H9 (cell line): ENCODE measurements at regions not wholly inside any gene's neighbourhood (a gene's known extent, or its start where the extent isn't known, plus 50 kb on each side); places are given as distances from the start of the nearest gene placed in this dataset.

Experiments used
- DNase-seq: peaks from one replicate; pipeline ENCODE4 v3.0.0-alpha.2; 2017
- H2AFZ ChIP-seq: one replicate; pipeline ENCODE4 v1.6.1; 2013; ENCODE audit warnings: mild to moderate bottlenecking, low read length, control low read depth, moderate library complexity
- H2AK5ac ChIP-seq: 2 replicates; pipeline ENCODE4 v1.6.1; 2013; ENCODE audit warnings: low read length, control low read depth, mixed read lengths; ENCODE audit not compliant: insufficient read length
- H2BK120ac ChIP-seq: one replicate; pipeline ENCODE4 v1.6.1; 2013; ENCODE audit warnings: low read depth, mild to moderate bottlenecking, low read length, control low read depth, inconsistent platforms; ENCODE audit not compliant: poor library complexity, severe bottlenecking
- H2BK12ac ChIP-seq: 2 replicates; pipeline ENCODE4 v1.6.1; 2013; ENCODE audit warnings: low read length, control low read depth, mixed read lengths, low read depth; ENCODE audit not compliant: insufficient read length
- H2BK15ac ChIP-seq: 2 replicates; pipeline ENCODE4 v1.6.1; 2013; ENCODE audit warnings: low read depth, low read length, control low read depth
- H2BK20ac ChIP-seq: one replicate; pipeline ENCODE4 v1.6.1; 2013; ENCODE audit warnings: low read depth, mild to moderate bottlenecking, low read length, control low read depth, inconsistent platforms; ENCODE audit not compliant: poor library complexity, severe bottlenecking
- H2BK5ac ChIP-seq: 2 replicates; pipeline ENCODE4 v1.6.1; 2013; ENCODE audit warnings: low read length, control low read depth, mixed read lengths; ENCODE audit not compliant: insufficient read length
- H3K14ac ChIP-seq: 2 replicates; pipeline ENCODE4 v1.6.1; 2013; ENCODE audit warnings: low read length, control low read depth; ENCODE audit not compliant: insufficient read depth
- H3K18ac ChIP-seq: 2 replicates; pipeline ENCODE4 v1.6.1; 2013; ENCODE audit warnings: low read depth, mild to moderate bottlenecking, mixed read lengths, low read length, control low read depth; ENCODE audit not compliant: insufficient read length
- H3K23ac ChIP-seq: 2 replicates; pipeline ENCODE4 v1.6.1; 2013; ENCODE audit warnings: low read length, control low read depth, mixed read lengths, low read depth; ENCODE audit not compliant: insufficient read length
- H3K23me2 ChIP-seq: 2 replicates; pipeline ENCODE4 v1.6.1; 2013; ENCODE audit warnings: low read depth, mild to moderate bottlenecking, mixed read lengths, low read length, control low read depth; ENCODE audit not compliant: insufficient read length, poor library complexity, severe bottlenecking
- H3K27ac ChIP-seq: 2 replicates; pipeline ENCODE4 v1.5.1; 2013; ENCODE audit warnings: low read length, control low read depth, mixed read lengths, low read depth; ENCODE audit not compliant: insufficient read length
- H3K27me3 ChIP-seq: 2 replicates; pipeline ENCODE4 v1.6.1; 2013; ENCODE audit warnings: low read length, control low read depth, inconsistent platforms; ENCODE audit not compliant: insufficient read depth
- H3K4ac ChIP-seq: 2 replicates; pipeline ENCODE4 v1.6.1; 2013; ENCODE audit warnings: low read depth, mild to moderate bottlenecking, control low read depth, inconsistent platforms, low read length, moderate library complexity
- H3K4me1 ChIP-seq: 2 replicates; pipeline ENCODE4 v1.6.1; 2013; ENCODE audit warnings: low read length, control low read depth, inconsistent platforms; ENCODE audit not compliant: insufficient read depth
- H3K4me2 ChIP-seq: 2 replicates; pipeline ENCODE4 v1.6.1; 2013; ENCODE audit warnings: low read length, control low read depth, mixed read lengths; ENCODE audit not compliant: insufficient read length, insufficient read depth
- H3K56ac ChIP-seq: 2 replicates; pipeline ENCODE4 v1.6.1; 2013; ENCODE audit warnings: low read depth, mild to moderate bottlenecking, mixed read lengths, low read length, control low read depth; ENCODE audit not compliant: insufficient read length
- H3K79me1 ChIP-seq: 2 replicates; pipeline ENCODE4 v1.6.1; 2013; ENCODE audit warnings: low read depth, mild to moderate bottlenecking, moderate library complexity, low read length, control low read depth, inconsistent platforms; ENCODE audit not compliant: insufficient read depth, poor library complexity, severe bottlenecking
- H3K79me2 ChIP-seq: 2 replicates; pipeline ENCODE4 v1.6.1; 2013; ENCODE audit warnings: low read length, control low read depth, inconsistent platforms; ENCODE audit not compliant: insufficient read depth
- H3K9ac ChIP-seq: 2 replicates; pipeline ENCODE4 v1.6.1; 2013; ENCODE audit warnings: low read length, control low read depth, mixed read lengths; ENCODE audit not compliant: insufficient read length; ENCODE audit errors: extremely low read depth
- H3K9me3 ChIP-seq: one replicate; pipeline ENCODE4 v1.6.1; 2013; ENCODE audit warnings: low read depth, low read length, inconsistent platforms; ENCODE audit not compliant: control insufficient read depth
- H3T11ph ChIP-seq: one replicate; pipeline ENCODE4 v1.6.1; 2013; ENCODE audit warnings: mild to moderate bottlenecking, low read length, control low read depth, inconsistent platforms
- H4K20me1 ChIP-seq: one replicate; pipeline ENCODE4 v1.6.1; 2013; ENCODE audit not compliant: control insufficient read depth, insufficient read length, insufficient read depth
- H4K5ac ChIP-seq: 2 replicates; pipeline ENCODE4 v1.6.1; 2013; ENCODE audit warnings: low read depth, mild to moderate bottlenecking, mixed read lengths, low read length, control low read depth; ENCODE audit not compliant: insufficient read length
- H4K8ac ChIP-seq: replicated peaks from 2 replicates; pipeline ENCODE4 v1.6.1; 2013; ENCODE audit warnings: low read length, control low read depth, mixed read lengths, low read depth; ENCODE audit not compliant: insufficient read length
- H4K91ac ChIP-seq: 2 replicates; pipeline ENCODE4 v1.6.1; 2013; ENCODE audit warnings: low read depth, mild to moderate bottlenecking, moderate library complexity, mixed read lengths, low read length, control low read depth; ENCODE audit not compliant: insufficient read length
- H3K27ac Mint-ChIP-seq, 3 experiments: 2 replicates in 2 of 3; 3 replicates in 1 of 3; pipeline ENCODE4 v1.8.0; 2020 to 2021; ENCODE audit warnings: mixed read lengths in 3 of 3, mild to moderate bottlenecking in 1 of 3, moderate library complexity in 1 of 3
- H3K27me3 Mint-ChIP-seq: 2 replicates; pipeline ENCODE4 v1.8.0; 2021; ENCODE audit warnings: low read depth, mild to moderate bottlenecking, moderate library complexity, mixed read lengths
- H3K36me3 Mint-ChIP-seq, 3 experiments: 2 replicates in 2 of 3; 3 replicates in 1 of 3; pipeline ENCODE4 v1.8.0; 2020 to 2021; ENCODE audit warnings: low read depth in 3 of 3, mixed read lengths in 3 of 3; ENCODE audit not compliant: insufficient read depth in 1 of 3
- H3K4me1 Mint-ChIP-seq, 2 experiments: 2 replicates each; pipeline ENCODE4 v1.8.0; 2020; ENCODE audit warnings: mixed read lengths in 2 of 2
- H3K4me3 Mint-ChIP-seq, 2 experiments: 2 replicates in 1 of 2; 3 replicates in 1 of 2; pipeline ENCODE4 v1.8.0; 2020 to 2021; ENCODE audit warnings: mild to moderate bottlenecking in 2 of 2, mixed read lengths in 2 of 2, moderate library complexity in 1 of 2
- H3K9me3 Mint-ChIP-seq, 2 experiments: 2 replicates in 1 of 2; 3 replicates in 1 of 2; pipeline ENCODE4 v1.8.0; 2020; ENCODE audit warnings: mild to moderate bottlenecking in 2 of 2, mixed read lengths in 2 of 2, moderate library complexity in 1 of 2
- WGBS: extraction: QIAGEN DNeasy Blood & Tissue Kit; methylation state at CpG from one replicate; pipeline ENCODE4 v1.1.7; 2013; ENCODE audit warnings: missing lambda C conversion rate, low lambda C conversion rate, mixed read lengths; ENCODE audit not compliant: insufficient read length; ENCODE audit errors: extremely low coverage; 5-methylcytosine and 5-hydroxymethylcytosine counted together
- TF ChIP-seq, protein P1 (sequence below): fragments of 200-600 bp; sonication (generic); conservative IDR thresholded peaks from 3 replicates; pipeline ENCODE4 v1.8.0; 2021; ENCODE audit warnings: antibody characterized with exemption, mild to moderate bottlenecking

GRCh38 chr4:130703211-130703935 lies 1607.4 kb downstream of the C4orf33 start:
- Mint-ChIP-seq H3K4me1 (0 out of 4 replicates have a peak, but pooled peaks cover 0 to 3% of the 10 kb centered on the region in 2 experiments), H3K27me3 (no peaks in the 10 kb centered on the region), H3K27ac (no peak overlapping the region), H3K4me3 (no peak overlapping the region), H3K36me3 (peaks cover 3 to 16% (median 8%) of the 10 kb centered on the region in 3 experiments), H3K9me3 (peaks cover 3 to 4% of the 10 kb centered on the region in 2 experiments; a peak in 4 of 5 replicates)
- H2AFZ ChIP-seq, result no peak overlapping the region
- no peak overlapping the region for H2AK5ac ChIP-seq
- no peak overlapping the region for H2BK120ac ChIP-seq
- no peak overlapping the region for H3K18ac ChIP-seq
- H3K27ac ChIP-seq, result no peak overlapping the region
- no peaks in the 10 kb centered on the region for H3K79me1 ChIP-seq
- no peak for DNase-seq
- TF ChIP-seq, protein P1, sequence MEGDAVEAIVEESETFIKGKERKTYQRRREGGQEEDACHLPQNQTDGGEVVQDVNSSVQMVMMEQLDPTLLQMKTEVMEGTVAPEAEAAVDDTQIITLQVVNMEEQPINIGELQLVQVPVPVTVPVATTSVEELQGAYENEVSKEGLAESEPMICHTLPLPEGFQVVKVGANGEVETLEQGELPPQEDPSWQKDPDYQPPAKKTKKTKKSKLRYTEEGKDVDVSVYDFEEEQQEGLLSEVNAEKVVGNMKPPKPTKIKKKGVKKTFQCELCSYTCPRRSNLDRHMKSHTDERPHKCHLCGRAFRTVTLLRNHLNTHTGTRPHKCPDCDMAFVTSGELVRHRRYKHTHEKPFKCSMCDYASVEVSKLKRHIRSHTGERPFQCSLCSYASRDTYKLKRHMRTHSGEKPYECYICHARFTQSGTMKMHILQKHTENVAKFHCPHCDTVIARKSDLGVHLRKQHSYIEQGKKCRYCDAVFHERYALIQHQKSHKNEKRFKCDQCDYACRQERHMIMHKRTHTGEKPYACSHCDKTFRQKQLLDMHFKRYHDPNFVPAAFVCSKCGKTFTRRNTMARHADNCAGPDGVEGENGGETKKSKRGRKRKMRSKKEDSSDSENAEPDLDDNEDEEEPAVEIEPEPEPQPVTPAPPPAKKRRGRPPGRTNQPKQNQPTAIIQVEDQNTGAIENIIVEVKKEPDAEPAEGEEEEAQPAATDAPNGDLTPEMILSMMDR, result no peak
- H3K23ac ChIP-seq, result no peak overlapping the region
- no peak overlapping the region for H2BK20ac ChIP-seq
- H2BK12ac ChIP-seq, result no peak overlapping the region
- WGBS, result no CpG with 5 or more reads among the region's 8 CpGs
- H3K9ac ChIP-seq, result no peak overlapping the region
- no peak overlapping the region for H3K14ac ChIP-seq
- H3K4me2 ChIP-seq, result no peak overlapping the region
- no peak overlapping the region for H4K91ac ChIP-seq
- no peak overlapping the region for H3K56ac ChIP-seq
- no peak overlapping the region for H2BK15ac ChIP-seq
- no peak overlapping the region for H3K4ac ChIP-seq
- H2BK5ac ChIP-seq, result no peak overlapping the region
- H4K5ac ChIP-seq, result no peak overlapping the region
- H3K4me1 ChIP-seq, result no peaks in the 10 kb centered on the region
- no peaks in the 10 kb centered on the region for H4K20me1 ChIP-seq
- H3K27me3 ChIP-seq, result no peaks in the 10 kb centered on the region
- no peaks in the 10 kb centered on the region for H3K23me2 ChIP-seq
- no peaks in the 10 kb centered on the region for H3K79me2 ChIP-seq
- no peaks in the 10 kb centered on the region for H3K9me3 ChIP-seq
- no peak overlapping the region for H4K8ac ChIP-seq
- no peak overlapping the region for H3T11ph ChIP-seq
